ENCODE measurements at regions not wholly inside any gene's neighbourhood (a gene's known extent, or its start where the extent isn't known, plus 50 kb on each side); places are given as distances from the start of the nearest gene placed in this dataset.

GRCh38 chr1:221902961-221903360 is 161.1 kb upstream of the DUSP10 start:
- Mint-ChIP-seq H3K27me3 (ENCODE audit: low read depth) (no peaks in the 10 kb centered on the region), H3K27ac (no peak overlapping the region), H3K4me1 (peaks cover 0 to 3% of the 10 kb centered on the region in 2 experiments; a peak in 1 of 4 replicates), H3K4me3 (no peak overlapping the region), H3K9me3 (no peaks in the 10 kb centered on the region), H3K36me3 (ENCODE audit: insufficient read depth in 1 of 3, low read depth in 3 of 3) (no peaks in the 10 kb centered on the region)
- Histone ChIP-seq H3K56ac (ENCODE audit: insufficient read length, low read depth, low read length) (no peak overlapping the region), H2AK5ac (ENCODE audit: insufficient read length, low read length) (no peak overlapping the region), H3K14ac (ENCODE audit: insufficient read depth, low read length) (no peak overlapping the region), H2BK15ac (ENCODE audit: low read depth, low read length) (no peak overlapping the region), H2BK120ac (ENCODE audit: low read depth, low read length, poor library complexity, severe bottlenecking) (no peak overlapping the region), H2AFZ (ENCODE audit: low read length) (no peak overlapping the region), H3T11ph (ENCODE audit: low read length) (no peak overlapping the region), H3K9me3 (ENCODE audit: control insufficient read depth, low read depth, low read length) (no peaks in the 10 kb centered on the region), H3K18ac (ENCODE audit: insufficient read length, low read depth, low read length) (no peak overlapping the region), H3K23me2 (ENCODE audit: insufficient read length, low read depth, low read length, poor library complexity, severe bottlenecking) (no peaks in the 10 kb centered on the region), H3K4me2 (ENCODE audit: insufficient read depth, insufficient read length, low read length) (no peak overlapping the region), H2BK12ac (ENCODE audit: insufficient read length, low read depth, low read length) (no peak overlapping the region), H3K23ac (ENCODE audit: insufficient read length, low read depth, low read length) (no peak overlapping the region), H3K27me3 (ENCODE audit: insufficient read depth, low read length) (no peaks in the 10 kb centered on the region), H3K4me1 (ENCODE audit: insufficient read depth, low read length) (no peaks in the 10 kb centered on the region), H3K4ac (ENCODE audit: low read depth, low read length) (no peak overlapping the region), H3K27ac (ENCODE audit: insufficient read length, low read depth, low read length) (no peak overlapping the region), H3K9ac (ENCODE audit: extremely low read depth, insufficient read length, low read length) (no peak overlapping the region), H4K5ac (ENCODE audit: insufficient read length, low read depth, low read length) (no peak overlapping the region), H4K91ac (ENCODE audit: insufficient read length, low read depth, low read length) (no peak overlapping the region), H2BK5ac (ENCODE audit: insufficient read length, low read length) (no peak overlapping the region), H3K79me2 (ENCODE audit: insufficient read depth, low read length) (no peaks in the 10 kb centered on the region), H4K8ac (replicated peaks; ENCODE audit: insufficient read length, low read depth, low read length) (no peak overlapping the region), H3K79me1 (ENCODE audit: insufficient read depth, low read depth, low read length, poor library complexity, severe bottlenecking) (no peaks in the 10 kb centered on the region), H2BK20ac (ENCODE audit: low read depth, low read length, poor library complexity, severe bottlenecking) (no peak overlapping the region), H4K20me1 (ENCODE audit: control insufficient read depth, insufficient read depth, insufficient read length) (no peaks in the 10 kb centered on the region)
- no peak for TF ChIP-seq CTCF (conservative IDR thresholded peaks at IDR 0.05)
- no peak for DNase-seq
- whole genome bisulfite sequencing (ENCODE audit: extremely low coverage, insufficient read length, low lambda C conversion rate) = no CpG with 5 or more reads among the region's 7 CpGs
